AG04450 (cell line): ENCODE measurements at regions not wholly inside any gene's neighbourhood (a gene's known extent, or its start where the extent isn't known, plus 50 kb on each side); places are given as distances from the start of the nearest gene placed in this dataset.

ENCODE experiments used
- CTCF ChIA-PET: fragments of 300-600, 350-600 bp; formaldehyde crosslinking; extraction: SDS; loops from one replicate; lab custom pipeline; 2022; ENCODE audit warnings: antibody characterized with exemption, inconsistent platforms; lab: Charles Lee
- POLR2A ChIA-PET: fragments of 350-600 bp; formaldehyde crosslinking; extraction: SDS; loops from one replicate; lab custom pipeline; 2021; ENCODE audit warnings: antibody characterized with exemption, inconsistent platforms; lab: Yijun Ruan, JAX
- DNase-seq: peaks from one replicate; pipeline ENCODE4 v3.0.0-alpha.2; 2011; ENCODE audit warnings: low read depth, low spot score
- H3K27ac ChIP-seq: one replicate; pipeline ENCODE4 v1.5.1; 2012; ENCODE audit warnings: low read depth, low read length, control low read depth
- H3K27me3 ChIP-seq: one replicate; pipeline ENCODE4 v1.6.0; 2012; ENCODE audit warnings: low read length; ENCODE audit not compliant: control insufficient read depth, insufficient read depth
- H3K4me3 ChIP-seq: 2 replicates; pipeline ENCODE4 v1.5.1; 2011; ENCODE audit warnings: mild to moderate bottlenecking, low read depth, low read length, control low read depth
- H3K9me3 ChIP-seq: 2 replicates; pipeline ENCODE4 v1.5.1; 2012; ENCODE audit warnings: low read length; ENCODE audit not compliant: control insufficient read depth, insufficient read depth
- CTCF ChIP-seq: IDR thresholded peaks from 2 replicates; pipeline ENCODE4 v1.5.1; 2011; ENCODE audit warnings: low read depth, low read length, control low read depth, inconsistent platforms

- DNase-seq, result peak; percentile 4
- Histone ChIP-seq H3K4me3 (no peak overlapping the region), H3K27me3 (no peaks in the 10 kb centered on the region), H3K9me3 (no peaks in the 10 kb centered on the region), H3K27ac (no peak overlapping the region)
- TF ChIP-seq CTCF, result peak; percentile 41
- ChIA-PET POLR2A (interaction anchor here (0.6 to 1.2 kb wide), 3 partner anchors 483 to 687 kb away, joined by 3 to 7 read pairs (median 3); partner anchors contain the start of gene TBX3), CTCF (interaction anchor here (0.5 to 1.7 kb wide), 8 partner anchors 14 to 585 kb away, joined by 3 to 16 read pairs (median 4); no protein-coding TSS in a partner anchor)
Observed at GRCh38 chr12:115166698-115167315, 482.8 kb upstream of the TBX3 start.

- H3K27ac ChIP-seq, result no peak overlapping the region
- no peak for TF ChIP-seq CTCF
- no peak for DNase-seq
- H3K27me3 ChIP-seq, result no peaks in the 10 kb centered on the region
- no peak overlapping the region for H3K4me3 ChIP-seq
- POLR2A ChIA-PET, result no interaction called here
- CTCF ChIA-PET, result no interaction called here
- no peaks in the 10 kb centered on the region for H3K9me3 ChIP-seq
Observed at GRCh38 chr12:115163710-115164109, 479.7 kb upstream of the TBX3 start.

- CTCF ChIA-PET, result no interaction called here
- Histone ChIP-seq H3K4me3 (no peak overlapping the region), H3K9me3 (no peaks in the 10 kb centered on the region), H3K27me3 (no peaks in the 10 kb centered on the region), H3K27ac (no peak overlapping the region)
- POLR2A ChIA-PET, result no interaction called here
- no peak for DNase-seq
- no peak for TF ChIP-seq CTCF
Observed at GRCh38 chr12:115160271-115161128, 476.5 kb upstream of the TBX3 start.

- no peaks in the 10 kb centered on the region for H3K27me3 ChIP-seq
- ChIA-PET CTCF (no interaction called here), POLR2A (no interaction called here)
Observed at GRCh38 chr12:115158816-115159215, 474.8 kb upstream of the TBX3 start.

More at GRCh38 chr12:115158816-115159215, 474.8 kb upstream of the TBX3 start:
- Histone ChIP-seq H3K9me3 (no peaks in the 10 kb centered on the region), H3K4me3 (no peak overlapping the region), H3K27ac (no peak overlapping the region)
- no peak for TF ChIP-seq CTCF
- no peak for DNase-seq
